Left lung (tissue), 4 donors: ENCODE measurements at regions not wholly inside any gene's neighbourhood (a gene's known extent, or its start where the extent isn't known, plus 50 kb on each side); places are given as distances from the start of the nearest gene placed in this dataset.
A peak's percentile ranks its signal among the peaks of the same experiment; 100 is the strongest.

Source experiments
- ATAC-seq: fragments of 200-7000 bp; cut with Tn5 transposase; one replicate; pipeline ENCODE4 v1.9.1; 2020; ENCODE audit warnings: moderate library complexity
- DNase-seq, 4 donors: peaks; one replicate each; pipeline ENCODE4 v3.0.0-alpha.2; 2013 to 2020
- H3K27ac ChIP-seq, 2 donors: fragments of 200-600 bp; sonication (generic) in 1 of 2; one replicate each; pipeline versions ENCODE4 v1.5.0 to v1.8.0; 2020 to 2021
- H3K27me3 ChIP-seq, 2 donors: fragments of 200-600 bp; sonication (generic) in 1 of 2; one replicate each; pipeline versions ENCODE4 v1.5.0 to v1.8.0; 2020 to 2021
- H3K36me3 ChIP-seq, 2 donors: fragments of 200-600 bp; sonication (generic) in 1 of 2; one replicate each; pipeline versions ENCODE4 v1.5.0 to v1.8.0; 2020 to 2021
- H3K4me1 ChIP-seq, 2 donors: fragments of 200-600 bp; one replicate each; pipeline ENCODE4 v1.8.0; 2021
- H3K4me3 ChIP-seq, 2 donors: fragments of 200-600 bp; sonication (generic) in 1 of 2; one replicate each; pipeline versions ENCODE4 v1.5.0 to v1.8.0; 2020 to 2021; ENCODE audit warnings: mild to moderate bottlenecking in 1 of 2
- H3K9me3 ChIP-seq, 2 donors: fragments of 200-600 bp; sonication (generic) in 1 of 2; one replicate each; pipeline versions ENCODE4 v1.5.0 to v1.8.0; 2020 to 2021
- CTCF ChIP-seq, 2 donors: fragments of 200-600 bp; sonication (generic) in 1 of 2; IDR thresholded peaks; one replicate each; pipeline versions ENCODE4 v1.5.0 to v1.8.0; 2021; ENCODE audit warnings: antibody characterized with exemption in 2 of 2
- intact Hi-C, 2 donors: fragments of 100-400 bp; cut with DNase I; formaldehyde crosslinking; loops; one replicate each; pipeline versions ENCODE4 v1.11.2 to v1.14.2; 2022
- donor health status: DM: no; HTN: yes; CAD: no.
- donor health status: DM: no; HTN: no; CAD: no.

GRCh38 chr6:170095273-170095981, 195.5 kb downstream of the DLL1 start:
- Histone ChIP-seq H3K9me3 (peaks cover 0 to 1% of the 10 kb centered on the region in 2 donors), H3K4me3 (no peak overlapping the region), H3K36me3 (no peaks in the 10 kb centered on the region), H3K4me1 (no peaks in the 10 kb centered on the region), H3K27ac (no peak overlapping the region), H3K27me3 (peaks cover 0 to 34% of the 10 kb centered on the region in 2 donors)
- ATAC-seq (no peak), DNase-seq (no peak)
- intact Hi-C loops, result no loop called here
- TF ChIP-seq CTCF (IDR thresholded peaks at IDR 0.05), result no peak

DNA sequence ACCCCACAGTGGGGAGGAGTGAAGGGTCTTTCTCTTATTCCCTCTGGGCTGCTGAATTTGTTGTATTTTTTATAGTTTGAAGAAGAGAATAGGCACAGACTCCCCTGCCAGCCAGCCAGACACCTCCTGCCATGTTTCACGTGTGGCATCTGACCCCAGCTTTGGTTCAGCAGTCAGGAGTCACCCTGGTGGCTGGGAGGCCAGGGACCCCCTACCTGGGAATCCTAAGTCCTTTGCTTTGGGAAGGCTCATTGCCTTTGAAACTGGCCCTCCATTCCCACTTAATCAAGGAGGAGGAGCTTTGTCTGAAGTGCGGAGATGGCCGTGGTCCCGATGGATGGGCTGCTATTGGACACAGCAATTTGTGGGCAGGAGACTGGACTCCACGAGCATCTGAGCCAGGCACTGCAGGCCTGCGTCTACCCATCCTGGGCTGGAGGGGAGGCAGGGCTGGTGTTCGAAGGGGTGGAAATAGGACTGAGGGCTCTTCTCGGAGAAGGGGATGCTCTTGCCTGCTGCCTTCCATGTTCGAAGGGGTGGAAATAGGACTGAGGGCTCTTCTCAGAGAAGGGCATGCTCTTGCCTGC, 196.1 kb downstream of the DLL1 start:
- intact Hi-C loops, result no loop called here
- H3K4me3 ChIP-seq, result no peak overlapping the region
- ATAC-seq (no peak), DNase-seq (no peak)
- peaks cover 0 to 34% of the 10 kb centered on the region in 2 donors for H3K27me3 ChIP-seq
- H3K4me1 ChIP-seq, result peaks cover 0 to 4% of the 10 kb centered on the region in 2 donors
- H3K9me3 ChIP-seq, result no peaks in the 10 kb centered on the region
- no peaks in the 10 kb centered on the region for H3K36me3 ChIP-seq
- no peak overlapping the region for H3K27ac ChIP-seq
- TF ChIP-seq CTCF (IDR thresholded peaks at IDR 0.05), result no peak

GRCh38 chr6:170093658-170094596, 197.0 kb downstream of the DLL1 start:
- no peak overlapping the region for H3K4me3 ChIP-seq
- H3K4me1 ChIP-seq, result peaks cover 0 to 12% of the 10 kb centered on the region in 2 donors
- H3K9me3 ChIP-seq, result no peaks in the 10 kb centered on the region
- ATAC-seq (no peak), DNase-seq (no peak)
- intact Hi-C loops, result no loop called here
- no peak overlapping the region for H3K27ac ChIP-seq
- H3K36me3 ChIP-seq, result no peaks in the 10 kb centered on the region
- peaks cover 0 to 37% of the 10 kb centered on the region in 2 donors for H3K27me3 ChIP-seq
- TF ChIP-seq CTCF (IDR thresholded peaks at IDR 0.05), result no peak

DNA sequence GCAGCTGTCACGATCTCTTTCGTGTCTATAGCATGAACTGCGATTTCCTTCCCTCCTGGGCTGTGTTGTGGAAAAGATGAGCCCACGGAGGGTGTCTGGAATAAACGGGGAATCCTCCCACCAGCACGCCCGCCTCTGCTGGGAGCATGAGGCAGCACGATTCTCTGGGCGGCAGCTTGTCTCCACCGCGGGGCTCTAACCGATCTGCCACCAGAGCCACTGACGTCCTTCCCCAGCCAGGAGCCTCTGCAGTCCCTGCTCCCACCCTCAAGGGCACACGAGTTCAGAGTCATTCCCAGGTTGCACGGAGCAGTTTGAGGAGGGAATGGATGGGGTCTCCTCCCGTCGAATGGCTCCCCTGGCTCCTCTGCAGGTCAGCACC, 197.6 kb downstream of the DLL1 start:
- DNase-seq (no peak), ATAC-seq (no peak)
- no peak overlapping the region for H3K4me3 ChIP-seq
- H3K4me1 ChIP-seq, result peaks cover 0 to 18% of the 10 kb centered on the region in 2 donors
- TF ChIP-seq CTCF (IDR thresholded peaks at IDR 0.05), result no peak
- no peaks in the 10 kb centered on the region for H3K36me3 ChIP-seq
- H3K27me3 ChIP-seq, result peaks cover 0 to 42% of the 10 kb centered on the region in 2 donors
- intact Hi-C loops, result no loop called here
- no peaks in the 10 kb centered on the region for H3K9me3 ChIP-seq
- no peak overlapping the region for H3K27ac ChIP-seq

DNA sequence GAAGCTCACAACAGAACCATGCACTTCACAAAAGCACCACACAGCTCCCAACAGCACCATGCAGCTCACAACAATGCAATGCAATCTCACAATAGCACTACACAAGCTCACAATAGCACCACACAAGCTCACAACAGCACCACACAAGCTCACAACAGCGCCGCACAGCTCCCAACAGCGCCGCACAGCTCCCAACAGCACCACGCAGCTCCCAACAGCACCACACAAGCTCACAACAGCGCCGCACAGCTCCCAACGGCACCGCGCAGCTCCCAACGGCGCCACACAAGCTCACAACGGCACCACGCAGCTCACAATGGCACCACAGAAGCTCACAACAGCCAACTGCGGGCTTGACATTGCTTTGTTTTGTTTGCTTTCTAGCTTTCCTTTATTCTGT, 198.1 kb downstream of the DLL1 start:
- no peak for TF ChIP-seq CTCF (IDR thresholded peaks at IDR 0.05)
- H3K27ac ChIP-seq, result no peak overlapping the region
- no peak overlapping the region for H3K4me3 ChIP-seq
- DNase-seq (peak in 1 of 4 donors; percentile 29), ATAC-seq (no peak)
- H3K36me3 ChIP-seq, result no peaks in the 10 kb centered on the region
- H3K4me1 ChIP-seq, result peaks cover 0 to 22% of the 10 kb centered on the region in 2 donors
- peaks cover 0 to 43% of the 10 kb centered on the region in 2 donors for H3K27me3 ChIP-seq
- intact Hi-C loops, result no loop called here
- no peaks in the 10 kb centered on the region for H3K9me3 ChIP-seq
